HG03175 (cell line): ENCODE measurements at regions not wholly inside any gene's neighbourhood (a gene's known extent, or its start where the extent isn't known, plus 50 kb on each side); places are given as distances from the start of the nearest gene placed in this dataset.
"Not testable (repeated sequence)": the region's sequence is repeated elsewhere in the genome, so short reads cannot be mapped to it uniquely, and the experiment has no call there.

ENCODE experiments used
- ATAC-seq: cut with Tn5 transposase; IDR thresholded peaks from one replicate; pipeline ENCODE4 v1.9.1; 2021; ENCODE audit warnings: mild to moderate bottlenecking, moderate library complexity; ENCODE audit not compliant: unreplicated experiment

GRCh38 chr2:12624384-12624783, 92.4 kb upstream of the TRIB2 start:
- ATAC-seq: no peak

GRCh38 chr2:12624905-12625598, 91.7 kb upstream of the TRIB2 start:
- ATAC-seq: no peak

- ATAC-seq: not testable (repeated sequence)
These were observed 88.2 kb upstream of the TRIB2 start for GRCh38 chr2:12628541-12628940.

GRCh38 chr2:12636837-12637581, 79.7 kb upstream of the TRIB2 start:
- no peak for ATAC-seq

GRCh38 chr2:12637754-12638153, 79.0 kb upstream of the TRIB2 start:
- ATAC-seq: no peak

- ATAC-seq: no peak
These were observed 75.3 kb upstream of the TRIB2 start for GRCh38 chr2:12641441-12641840.

- no peak for ATAC-seq
These were observed 74.4 kb upstream of the TRIB2 start for GRCh38 chr2:12642332-12642731.

DNA sequence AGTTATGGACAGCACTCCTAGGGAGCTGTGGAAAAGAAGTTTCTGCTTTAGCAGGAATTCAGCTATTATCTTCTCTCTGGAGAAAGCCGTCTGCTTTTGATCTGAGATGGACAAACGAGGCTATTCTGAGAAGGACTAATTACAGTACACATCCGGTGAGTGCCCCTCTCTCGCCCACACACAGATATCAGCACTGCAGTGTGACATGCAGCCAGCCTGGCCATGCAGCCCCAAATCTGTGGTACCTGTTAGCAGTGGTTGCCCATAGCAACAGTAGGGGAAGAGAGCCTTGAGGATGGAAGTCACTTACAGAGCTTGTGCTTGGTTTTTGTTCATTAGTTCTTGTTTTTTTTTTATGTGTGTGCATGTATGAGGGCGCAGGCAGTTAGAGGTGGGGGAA, 73.9 kb upstream of the TRIB2 start:
- ATAC-seq: no peak

DNA sequence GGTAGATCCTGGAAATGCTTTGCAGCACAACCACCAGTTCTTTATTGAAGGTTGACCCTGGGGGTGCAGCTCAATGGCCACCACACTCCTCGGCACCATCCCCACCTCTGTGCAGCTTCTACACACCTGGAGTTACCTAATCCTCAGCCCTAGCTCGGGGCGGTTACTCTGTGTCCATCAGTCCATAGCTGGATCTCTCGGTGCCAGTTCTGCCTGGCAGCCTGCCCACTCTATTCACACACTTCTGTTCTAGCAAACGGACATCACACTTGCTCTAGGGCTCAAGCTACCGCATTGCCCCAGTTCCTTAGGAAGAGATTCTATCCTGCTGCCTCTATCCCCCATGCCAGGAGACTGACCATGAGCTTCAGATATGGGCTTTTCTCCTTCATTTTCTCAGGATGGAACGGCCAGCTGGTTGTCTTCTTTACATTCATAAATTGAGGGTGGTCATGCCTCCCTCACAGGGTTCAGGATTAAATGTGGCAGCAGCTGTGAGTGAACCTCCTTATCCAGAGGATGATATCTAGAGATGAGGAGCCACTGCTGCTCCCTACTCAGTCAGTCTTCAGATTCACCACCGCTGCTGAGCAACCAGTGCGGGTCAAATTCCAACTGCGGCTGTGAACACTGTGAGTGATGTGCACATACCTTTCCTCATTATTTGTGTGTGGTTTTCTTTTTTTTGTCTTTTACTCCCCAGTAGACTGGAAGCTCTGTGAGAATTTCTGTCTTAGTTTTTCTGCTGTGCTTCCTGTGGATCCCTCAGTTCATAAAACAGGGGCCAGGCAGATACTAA, 66.9 kb upstream of the TRIB2 start:
- ATAC-seq: no peak

DNA sequence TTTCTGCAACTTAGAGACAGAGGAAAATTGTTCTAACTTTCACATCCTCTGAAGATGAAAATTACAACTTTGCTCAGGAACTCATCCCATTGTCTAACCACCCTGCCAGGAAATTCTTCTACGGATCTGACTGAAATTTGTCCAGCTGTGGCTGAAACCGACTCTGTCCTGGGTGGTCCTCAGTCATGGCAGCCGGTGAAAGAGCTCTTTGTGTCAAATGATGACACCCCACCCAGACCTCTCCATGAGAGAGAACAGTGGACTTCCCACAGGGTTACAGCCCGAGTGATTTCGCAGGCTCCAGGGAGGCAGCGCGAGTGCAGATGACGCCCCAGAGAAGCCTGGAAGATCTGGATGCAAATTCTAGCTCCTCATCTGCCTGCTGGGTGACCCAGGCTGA, 65.1 kb upstream of the TRIB2 start:
- ATAC-seq: no peak

DNA sequence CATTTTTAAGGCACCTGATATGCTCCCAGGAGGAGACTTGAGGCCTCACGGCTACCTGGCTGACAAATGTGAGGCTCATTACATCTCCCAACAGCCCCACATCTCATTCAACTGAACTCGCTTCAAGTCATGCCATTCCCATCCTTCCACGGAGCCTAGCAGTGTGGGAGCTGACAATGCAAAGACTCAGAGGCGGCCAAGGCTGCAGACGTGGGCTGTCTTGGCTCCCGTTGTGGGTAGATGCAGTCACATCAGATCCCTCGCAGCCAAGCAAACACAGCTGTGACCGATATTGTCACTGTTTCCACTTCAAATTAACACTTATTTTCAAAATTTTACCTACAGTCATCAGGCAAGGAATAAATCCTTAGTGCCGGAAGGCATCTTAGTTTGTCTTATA, 64.0 kb upstream of the TRIB2 start:
- ATAC-seq: no peak

DNA sequence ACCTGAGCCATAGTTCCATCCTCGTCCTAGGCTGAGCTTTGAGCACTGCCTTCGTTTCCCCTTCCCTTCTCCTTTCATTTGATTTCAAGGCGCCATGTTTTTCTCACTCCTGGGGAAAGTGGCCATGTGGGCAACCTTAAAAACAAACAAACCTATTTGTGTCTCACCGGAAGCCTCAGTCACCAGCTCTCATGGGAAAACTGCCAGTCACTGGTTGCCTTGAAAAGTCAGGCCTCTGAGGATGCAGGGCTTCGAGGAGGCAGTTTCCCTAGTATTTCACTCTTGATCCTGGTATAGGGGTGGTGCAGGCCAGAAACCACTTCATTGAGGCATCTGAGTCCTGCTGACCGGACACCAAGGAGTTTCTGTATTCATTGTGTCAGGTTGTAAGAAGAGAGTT, 59.2 kb upstream of the TRIB2 start:
- ATAC-seq: no peak

DNA sequence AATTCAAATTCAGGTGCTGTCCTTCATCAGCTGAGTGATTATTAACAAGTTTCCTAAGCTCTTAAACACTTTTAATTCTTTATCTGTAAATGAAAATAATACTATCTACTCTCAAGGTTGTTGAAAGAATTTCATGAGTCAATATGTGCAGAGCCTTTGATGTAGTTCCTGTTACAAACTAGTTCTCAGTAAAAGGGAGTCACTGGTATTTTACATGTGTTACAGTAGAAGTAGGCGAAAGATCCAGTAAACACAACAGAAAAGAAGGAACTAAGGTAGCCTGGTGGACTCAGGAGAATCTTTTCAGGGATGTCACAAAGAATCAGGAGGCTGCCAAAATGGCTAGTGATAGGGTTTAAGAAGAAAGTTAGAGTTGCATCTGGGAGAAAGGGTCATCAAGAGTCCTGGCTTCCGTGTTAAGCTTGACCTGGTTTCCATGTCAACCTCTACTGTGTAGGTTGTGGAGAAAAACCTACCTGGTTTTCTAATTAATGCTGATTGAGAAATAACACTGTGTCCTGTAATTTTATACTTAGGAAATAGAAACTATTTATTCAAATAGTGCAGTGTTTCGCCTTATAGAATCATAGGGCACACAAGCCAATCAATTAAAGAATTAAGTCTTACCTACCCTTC, 58.3 kb upstream of the TRIB2 start:
- ATAC-seq: no peak

GRCh38 chr2:12661489-12661888, 55.2 kb upstream of the TRIB2 start:
- ATAC-seq: no peak

GRCh38 chr2:12663306-12664037, 53.3 kb upstream of the TRIB2 start:
- ATAC-seq: no peak

DNA sequence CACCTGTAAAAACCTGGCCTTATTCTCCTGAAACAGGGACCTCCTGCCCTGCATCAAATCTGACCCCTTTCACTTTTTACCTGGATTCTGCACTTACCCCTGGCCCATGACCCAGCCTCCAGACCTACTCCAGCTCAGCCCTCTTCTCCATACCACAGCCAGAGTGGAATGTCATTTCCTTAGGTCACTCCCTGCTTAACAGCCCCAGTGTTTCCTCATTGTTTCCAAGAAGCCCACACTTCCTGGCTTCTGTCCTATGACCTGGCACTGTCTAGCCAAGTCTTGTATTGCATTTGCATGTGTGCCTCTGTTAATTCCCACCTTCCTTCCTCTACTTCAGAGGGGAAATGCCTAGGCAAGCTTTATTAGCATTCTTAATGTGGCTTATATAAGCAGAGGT, 51.4 kb upstream of the TRIB2 start:
- no peak for ATAC-seq

DNA sequence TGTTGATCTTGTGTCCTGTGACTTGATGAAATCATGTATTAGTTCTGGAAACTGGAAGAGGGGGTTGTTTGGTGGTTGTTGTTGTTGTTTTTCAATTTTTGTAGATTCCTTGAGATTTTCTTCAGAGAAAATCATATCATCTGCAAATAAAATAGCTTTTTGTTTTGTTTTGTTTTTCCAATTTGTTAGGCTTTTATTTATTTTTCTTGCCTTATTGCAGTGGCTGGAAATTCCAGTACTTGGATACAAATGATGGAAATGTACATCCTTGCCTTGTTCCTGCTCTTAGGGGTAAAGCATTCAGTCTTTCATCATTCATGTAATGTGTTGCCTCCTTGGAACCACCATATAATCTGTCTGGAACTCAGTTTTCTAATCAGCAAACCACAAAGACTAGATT, 50.3 kb upstream of the TRIB2 start:
- no peak for ATAC-seq
